ENCODE measurements at regions not wholly inside any gene's neighbourhood (a gene's known extent, or its start where the extent isn't known, plus 50 kb on each side); places are given as distances from the start of the nearest gene placed in this dataset.
A peak's percentile ranks its signal among the peaks of the same experiment; 100 is the strongest.

GRCh38 chr20:7624886-7625285, 315.4 kb downstream of the HAO1 start:
- DNase-seq (ENCODE audit: low read depth in 2 of 2): no peak

- DNase-seq (ENCODE audit: low read depth in 2 of 2): peak; percentile 56 to 59
These were observed 312.3 kb downstream of the HAO1 start for GRCh38 chr20:7627734-7628663.

- no peak for DNase-seq (ENCODE audit: low read depth in 2 of 2)
These were observed 310.4 kb downstream of the HAO1 start for GRCh38 chr20:7629880-7630279.

GRCh38 chr20:7637184-7637583, 303.1 kb downstream of the HAO1 start:
- DNase-seq (ENCODE audit: low read depth in 2 of 2): no peak

- DNase-seq (ENCODE audit: low read depth in 2 of 2): no peak
These were observed 290.0 kb downstream of the HAO1 start for GRCh38 chr20:7650086-7650879.

- DNase-seq (ENCODE audit: low read depth in 2 of 2): no peak
These were observed 286.0 kb downstream of the HAO1 start for GRCh38 chr20:7654231-7654630.

- no peak for DNase-seq (ENCODE audit: low read depth in 2 of 2)
These were observed 283.4 kb downstream of the HAO1 start for GRCh38 chr20:7656687-7657467.

GRCh38 chr20:7657569-7657968, 282.7 kb downstream of the HAO1 start:
- no peak for DNase-seq (ENCODE audit: low read depth in 2 of 2)

- DNase-seq (ENCODE audit: low read depth in 2 of 2): no peak
These were observed 280.1 kb downstream of the HAO1 start for GRCh38 chr20:7660165-7660564.

GRCh38 chr20:7665376-7665775, 274.9 kb downstream of the HAO1 start:
- DNase-seq (ENCODE audit: low read depth in 2 of 2): peak; percentile 83 to 88

GRCh38 chr20:7667194-7667593, 273.1 kb downstream of the HAO1 start:
- no peak for DNase-seq (ENCODE audit: low read depth in 2 of 2)

GRCh38 chr20:7672571-7672970, 267.7 kb downstream of the HAO1 start:
- DNase-seq (ENCODE audit: low read depth in 2 of 2): no peak

- peak; percentile 56 to 67 for DNase-seq (ENCODE audit: low read depth in 2 of 2)
These were observed 266.4 kb downstream of the HAO1 start for GRCh38 chr20:7673841-7674240.

GRCh38 chr20:7682916-7683315, 257.3 kb downstream of the HAO1 start:
- DNase-seq (ENCODE audit: low read depth in 2 of 2): no peak

GRCh38 chr20:7687065-7687464, 253.2 kb downstream of the HAO1 start:
- DNase-seq (ENCODE audit: low read depth in 2 of 2): no peak

GRCh38 chr20:7689151-7689550, 251.1 kb downstream of the HAO1 start:
- no peak for DNase-seq (ENCODE audit: low read depth in 2 of 2)

- DNase-seq (ENCODE audit: low read depth in 2 of 2): no peak
These were observed 248.5 kb downstream of the HAO1 start for GRCh38 chr20:7691647-7692269.

GRCh38 chr20:7692478-7692877, 247.8 kb downstream of the HAO1 start:
- DNase-seq (ENCODE audit: low read depth in 2 of 2): no peak

- no peak for DNase-seq (ENCODE audit: low read depth in 2 of 2)
These were observed 246.5 kb downstream of the HAO1 start for GRCh38 chr20:7693761-7694160.

GRCh38 chr20:7695051-7695495, 245.2 kb downstream of the HAO1 start:
- peak in 1 of 2 experiments; percentile 23 for DNase-seq (ENCODE audit: low read depth in 2 of 2)

GRCh38 chr20:7695635-7696034, 244.6 kb downstream of the HAO1 start:
- peak in 1 of 2 experiments; percentile 35 for DNase-seq (ENCODE audit: low read depth in 2 of 2)
